ENCODE measurements at regions not wholly inside any gene's neighbourhood (a gene's known extent, or its start where the extent isn't known, plus 50 kb on each side); places are given as distances from the start of the nearest gene placed in this dataset.

DNA sequence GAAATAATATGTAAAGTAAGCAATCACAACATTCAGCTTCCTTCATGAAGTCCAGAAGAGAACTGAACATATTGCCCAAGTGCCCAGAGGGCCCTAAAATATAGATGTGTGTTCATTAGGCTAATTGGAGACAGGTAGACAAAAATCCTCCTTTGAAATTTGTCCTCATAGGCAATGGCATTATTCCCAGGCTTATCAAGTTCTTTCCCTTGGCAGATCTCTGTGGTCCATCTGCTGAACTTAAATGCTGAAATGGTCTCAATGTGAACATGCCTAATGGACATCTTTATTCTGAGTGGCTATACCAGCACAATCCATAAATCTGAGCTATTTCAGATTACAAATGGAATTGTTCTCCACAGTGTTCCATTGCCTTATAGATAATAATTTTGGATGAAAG, 79.0 kb upstream of the BMP5 start:
- no peaks in the 10 kb centered on the region for H3K27me3 Mint-ChIP-seq
- H3K4me1 Mint-ChIP-seq (ENCODE audit: low read depth), result no peaks in the 10 kb centered on the region
- no peak overlapping the region for H3K27ac Mint-ChIP-seq
- no peaks in the 10 kb centered on the region for H3K36me3 Mint-ChIP-seq (ENCODE audit: low read depth)
- H3K4me3 Mint-ChIP-seq, result no peak overlapping the region
- no peak for DNase-seq
- ChIA-PET POLR2A (no interaction called here), CTCF (no interaction called here)
- intact Hi-C loops (cut with micrococcal nuclease), result no loop called here
- no peak for ATAC-seq
- peaks cover 2% of the 10 kb centered on the region for H3K9me3 Mint-ChIP-seq
- TF ChIP-seq, protein P1, sequence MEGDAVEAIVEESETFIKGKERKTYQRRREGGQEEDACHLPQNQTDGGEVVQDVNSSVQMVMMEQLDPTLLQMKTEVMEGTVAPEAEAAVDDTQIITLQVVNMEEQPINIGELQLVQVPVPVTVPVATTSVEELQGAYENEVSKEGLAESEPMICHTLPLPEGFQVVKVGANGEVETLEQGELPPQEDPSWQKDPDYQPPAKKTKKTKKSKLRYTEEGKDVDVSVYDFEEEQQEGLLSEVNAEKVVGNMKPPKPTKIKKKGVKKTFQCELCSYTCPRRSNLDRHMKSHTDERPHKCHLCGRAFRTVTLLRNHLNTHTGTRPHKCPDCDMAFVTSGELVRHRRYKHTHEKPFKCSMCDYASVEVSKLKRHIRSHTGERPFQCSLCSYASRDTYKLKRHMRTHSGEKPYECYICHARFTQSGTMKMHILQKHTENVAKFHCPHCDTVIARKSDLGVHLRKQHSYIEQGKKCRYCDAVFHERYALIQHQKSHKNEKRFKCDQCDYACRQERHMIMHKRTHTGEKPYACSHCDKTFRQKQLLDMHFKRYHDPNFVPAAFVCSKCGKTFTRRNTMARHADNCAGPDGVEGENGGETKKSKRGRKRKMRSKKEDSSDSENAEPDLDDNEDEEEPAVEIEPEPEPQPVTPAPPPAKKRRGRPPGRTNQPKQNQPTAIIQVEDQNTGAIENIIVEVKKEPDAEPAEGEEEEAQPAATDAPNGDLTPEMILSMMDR (IDR thresholded peaks at IDR 0.05), result no peak

DNA sequence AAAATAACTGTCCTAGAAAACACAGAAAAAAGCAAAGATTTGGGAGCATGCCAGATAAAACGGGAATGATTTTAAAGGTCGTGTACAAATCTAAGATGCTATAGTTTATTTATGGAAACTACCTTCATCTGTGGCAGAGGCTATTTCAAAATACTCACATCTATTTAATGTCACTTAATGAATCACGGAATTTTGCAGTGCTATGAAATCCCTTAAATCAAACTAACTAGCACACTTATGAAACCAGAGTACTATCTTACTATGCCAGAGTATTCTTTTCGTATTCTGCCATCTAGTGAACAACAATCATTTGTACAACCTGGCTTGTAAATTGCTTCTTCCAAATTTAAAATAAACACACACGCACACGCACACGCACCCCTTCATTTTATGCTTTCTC, 77.9 kb upstream of the BMP5 start:
- Mint-ChIP-seq H3K27me3 (no peaks in the 10 kb centered on the region), H3K9me3 (peaks cover 5% of the 10 kb centered on the region), H3K4me3 (no peak overlapping the region), H3K36me3 (ENCODE audit: low read depth) (no peaks in the 10 kb centered on the region), H3K27ac (no peak overlapping the region), H3K4me1 (ENCODE audit: low read depth) (no peaks in the 10 kb centered on the region)
- CTCF ChIA-PET, result no interaction called here
- intact Hi-C loops (cut with micrococcal nuclease), result no loop called here
- POLR2A ChIA-PET, result no interaction called here
- TF ChIP-seq, protein P1 (IDR thresholded peaks at IDR 0.05), result no peak
- no peak for ATAC-seq
- DNase-seq, result no peak

DNA sequence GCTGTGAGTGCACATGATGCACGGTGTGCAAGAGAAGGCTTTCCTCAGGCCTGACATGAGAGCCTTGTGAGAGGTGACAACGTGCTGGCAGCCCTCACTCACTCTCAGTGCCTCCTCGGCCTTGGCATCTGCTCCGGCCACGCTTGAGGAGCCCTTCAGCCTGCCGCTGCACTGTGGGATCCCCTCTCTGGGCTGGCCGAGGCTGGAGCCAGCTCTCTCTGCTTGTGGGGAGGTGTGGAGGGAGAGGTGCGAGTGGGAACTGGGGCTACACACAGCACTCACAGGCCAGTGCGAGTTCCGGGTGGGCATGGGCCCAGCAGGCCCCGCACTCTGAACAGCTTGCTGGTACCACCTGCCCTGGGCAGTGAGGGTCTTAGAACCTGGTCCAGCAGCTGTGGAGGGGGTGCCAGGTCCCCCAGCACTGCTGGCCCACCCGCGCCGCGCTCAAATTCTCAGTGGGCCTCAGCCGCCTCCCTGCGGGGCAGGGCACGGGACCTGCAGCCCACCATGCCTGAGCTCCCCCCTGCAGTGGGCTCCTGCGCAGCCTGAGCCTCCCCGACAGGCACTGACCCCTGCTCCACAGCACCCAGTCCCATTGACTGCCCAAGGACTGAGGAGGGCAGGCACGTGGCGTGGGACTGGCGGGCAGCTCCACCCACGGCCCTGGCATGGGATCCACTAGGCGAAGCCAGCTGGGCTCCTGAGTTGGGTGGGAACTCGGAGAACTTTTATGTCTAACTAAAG, 74.9 kb upstream of the BMP5 start:
- intact Hi-C loops (cut with micrococcal nuclease), result no loop called here

DNA sequence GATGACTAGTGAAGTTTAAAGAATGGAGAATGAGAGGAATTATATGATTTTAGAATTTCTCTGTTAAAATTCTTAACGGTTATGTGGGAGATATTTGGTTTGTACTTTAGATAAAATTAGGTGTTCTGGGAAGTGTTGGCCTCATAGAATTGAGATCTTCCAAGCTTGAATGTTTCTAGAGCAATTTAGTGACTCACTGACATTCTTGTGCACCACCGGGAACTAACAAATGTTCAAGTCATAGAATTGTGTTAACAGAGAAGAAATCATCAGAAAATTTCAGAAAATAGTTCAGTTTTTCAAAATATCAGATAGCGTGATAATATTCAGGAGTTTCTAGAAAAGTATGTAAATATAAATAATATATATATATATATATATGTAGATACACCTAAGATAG, 67.9 kb upstream of the BMP5 start:
- Mint-ChIP-seq H3K27me3 (no peaks in the 10 kb centered on the region), H3K36me3 (ENCODE audit: low read depth) (no peaks in the 10 kb centered on the region), H3K4me3 (no peak overlapping the region), H3K9me3 (no peaks in the 10 kb centered on the region), H3K27ac (no peak overlapping the region), H3K4me1 (ENCODE audit: low read depth) (no peaks in the 10 kb centered on the region)
- intact Hi-C loops (cut with micrococcal nuclease), result no loop called here
- no peak for DNase-seq
- TF ChIP-seq, protein P1 (IDR thresholded peaks at IDR 0.05), result no peak
- ChIA-PET POLR2A (no interaction called here), CTCF (no interaction called here)
- no peak for ATAC-seq

More for the DNA sequence above, 74.9 kb upstream of the BMP5 start:
- Mint-ChIP-seq H3K36me3 (ENCODE audit: low read depth) (no peaks in the 10 kb centered on the region), H3K27me3 (no peaks in the 10 kb centered on the region), H3K4me3 (no peak overlapping the region), H3K9me3 (peaks cover 4% of the 10 kb centered on the region), H3K4me1 (ENCODE audit: low read depth) (no peaks in the 10 kb centered on the region), H3K27ac (no peak overlapping the region)
- TF ChIP-seq, protein P1 (IDR thresholded peaks at IDR 0.05), result no peak
- no peak for DNase-seq
- ChIA-PET CTCF (no interaction called here), POLR2A (no interaction called here)
- ATAC-seq, result no peak

DNA sequence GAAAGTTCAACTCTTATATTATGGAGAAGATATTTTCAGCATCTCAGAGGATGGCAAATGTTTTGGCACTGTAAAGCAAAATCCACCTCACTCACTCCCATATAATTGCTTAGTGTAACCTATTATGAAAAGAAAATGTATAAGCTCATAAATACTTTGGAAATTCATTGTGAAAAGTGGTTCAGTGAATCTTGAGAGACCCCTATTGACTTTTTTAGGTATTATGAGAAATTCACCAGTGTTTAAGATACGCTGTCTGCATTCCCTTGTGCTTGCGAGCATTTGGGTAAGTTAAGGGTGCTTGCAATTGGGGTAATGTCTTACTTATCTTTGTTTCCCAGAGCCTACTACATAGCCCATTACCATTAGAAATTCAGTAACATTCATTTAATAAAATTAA, 66.3 kb upstream of the BMP5 start:
- intact Hi-C loops (cut with micrococcal nuclease), result no loop called here
- ChIA-PET POLR2A (no interaction called here), CTCF (no interaction called here)
- no peak overlapping the region for H3K27ac Mint-ChIP-seq
- H3K4me3 Mint-ChIP-seq, result no peak overlapping the region
- H3K4me1 Mint-ChIP-seq (ENCODE audit: low read depth), result no peaks in the 10 kb centered on the region
- TF ChIP-seq, protein P1 (IDR thresholded peaks at IDR 0.05), result no peak
- ATAC-seq, result no peak
- H3K9me3 Mint-ChIP-seq, result no peaks in the 10 kb centered on the region
- H3K27me3 Mint-ChIP-seq, result no peaks in the 10 kb centered on the region
- DNase-seq, result no peak
- no peaks in the 10 kb centered on the region for H3K36me3 Mint-ChIP-seq (ENCODE audit: low read depth)
